ENCODE measurements at regions not wholly inside any gene's neighbourhood (a gene's known extent, or its start where the extent isn't known, plus 50 kb on each side); places are given as distances from the start of the nearest gene placed in this dataset.

DNA sequence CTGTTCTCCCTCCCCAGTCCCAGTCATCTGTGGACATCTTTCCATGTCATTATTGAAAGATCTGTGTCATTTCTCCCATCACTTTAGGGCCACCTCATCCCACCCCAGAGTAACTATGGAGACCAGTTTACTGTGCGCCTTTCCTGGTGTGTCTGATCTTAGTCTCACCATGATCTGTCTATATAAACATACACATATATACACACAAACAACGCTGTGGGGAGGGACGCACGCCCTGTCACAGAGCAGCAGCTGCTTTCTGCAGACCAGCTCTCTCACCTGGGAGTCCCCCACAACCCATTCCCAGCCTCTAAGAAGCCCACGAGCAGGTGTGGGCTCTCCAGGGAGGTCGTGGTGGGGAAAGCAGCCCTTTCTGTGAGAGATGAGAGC lies 68.1 kb upstream of the TOX2 start:
- Mint-ChIP-seq H3K27ac (no peak overlapping the region), H3K36me3 (ENCODE audit: insufficient read depth) (no peaks in the 10 kb centered on the region), H3K4me1 (ENCODE audit: low read depth) (peaks cover 1% of the 10 kb centered on the region), H3K4me3 (ENCODE audit: low read depth) (no peak overlapping the region), H3K27me3 (peaks cover 11% of the 10 kb centered on the region), H3K9me3 (ENCODE audit: low read depth) (no peaks in the 10 kb centered on the region)
- TF ChIP-seq, protein P1, sequence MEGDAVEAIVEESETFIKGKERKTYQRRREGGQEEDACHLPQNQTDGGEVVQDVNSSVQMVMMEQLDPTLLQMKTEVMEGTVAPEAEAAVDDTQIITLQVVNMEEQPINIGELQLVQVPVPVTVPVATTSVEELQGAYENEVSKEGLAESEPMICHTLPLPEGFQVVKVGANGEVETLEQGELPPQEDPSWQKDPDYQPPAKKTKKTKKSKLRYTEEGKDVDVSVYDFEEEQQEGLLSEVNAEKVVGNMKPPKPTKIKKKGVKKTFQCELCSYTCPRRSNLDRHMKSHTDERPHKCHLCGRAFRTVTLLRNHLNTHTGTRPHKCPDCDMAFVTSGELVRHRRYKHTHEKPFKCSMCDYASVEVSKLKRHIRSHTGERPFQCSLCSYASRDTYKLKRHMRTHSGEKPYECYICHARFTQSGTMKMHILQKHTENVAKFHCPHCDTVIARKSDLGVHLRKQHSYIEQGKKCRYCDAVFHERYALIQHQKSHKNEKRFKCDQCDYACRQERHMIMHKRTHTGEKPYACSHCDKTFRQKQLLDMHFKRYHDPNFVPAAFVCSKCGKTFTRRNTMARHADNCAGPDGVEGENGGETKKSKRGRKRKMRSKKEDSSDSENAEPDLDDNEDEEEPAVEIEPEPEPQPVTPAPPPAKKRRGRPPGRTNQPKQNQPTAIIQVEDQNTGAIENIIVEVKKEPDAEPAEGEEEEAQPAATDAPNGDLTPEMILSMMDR (IDR thresholded peaks at IDR 0.05; ENCODE audit: unreplicated experiment): no peak
- no peak for DNase-seq (ENCODE audit: low spot score, unreplicated experiment)

DNA sequence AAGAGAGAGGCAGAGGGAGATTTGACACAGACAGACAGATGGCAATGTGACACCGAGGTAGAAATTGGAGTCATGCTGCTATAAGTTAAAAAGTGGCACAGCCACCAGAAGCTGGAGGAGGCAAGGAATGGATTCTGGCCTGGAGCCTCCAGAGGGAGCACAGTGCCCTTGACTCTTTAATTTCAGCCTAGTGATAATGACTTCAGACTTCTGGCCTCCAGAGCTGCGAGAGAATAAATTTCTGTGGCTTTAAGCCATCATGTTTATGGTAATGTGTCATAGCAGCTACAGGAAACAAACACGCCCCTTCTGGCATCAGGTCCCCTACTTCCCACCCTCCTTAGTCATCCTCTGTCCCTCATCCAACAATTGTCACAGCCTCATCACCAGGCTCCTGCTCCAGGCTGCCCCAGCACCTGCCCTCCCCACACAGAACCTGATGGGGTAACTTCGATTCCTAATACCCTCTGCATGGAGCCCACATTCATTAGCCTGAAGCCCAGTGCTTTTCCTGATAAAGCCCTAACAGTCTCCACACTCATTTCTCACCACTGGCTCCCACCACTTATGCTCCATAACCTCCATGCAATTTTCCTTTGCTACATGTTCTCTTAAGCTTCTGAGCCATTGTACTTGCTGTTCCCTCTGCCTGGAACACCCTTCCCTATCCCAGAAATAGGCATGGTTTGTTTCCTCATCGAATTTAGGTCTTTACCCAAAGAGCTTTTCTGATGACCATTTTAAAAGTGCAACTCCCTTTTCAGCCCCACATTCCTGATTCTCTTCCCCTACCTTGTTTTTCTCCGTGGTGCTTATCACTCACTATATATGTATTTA lies 69.7 kb upstream of the TOX2 start:
- Mint-ChIP-seq H3K9me3 (ENCODE audit: low read depth) (no peaks in the 10 kb centered on the region), H3K27me3 (peaks cover 15% of the 10 kb centered on the region), H3K4me3 (ENCODE audit: low read depth) (no peak overlapping the region), H3K27ac (no peak overlapping the region), H3K36me3 (ENCODE audit: insufficient read depth) (no peaks in the 10 kb centered on the region), H3K4me1 (ENCODE audit: low read depth) (peaks cover 1% of the 10 kb centered on the region)
- no peak for DNase-seq (ENCODE audit: low spot score, unreplicated experiment)
- TF ChIP-seq, protein P1 (IDR thresholded peaks at IDR 0.05; ENCODE audit: unreplicated experiment): no peak

DNA sequence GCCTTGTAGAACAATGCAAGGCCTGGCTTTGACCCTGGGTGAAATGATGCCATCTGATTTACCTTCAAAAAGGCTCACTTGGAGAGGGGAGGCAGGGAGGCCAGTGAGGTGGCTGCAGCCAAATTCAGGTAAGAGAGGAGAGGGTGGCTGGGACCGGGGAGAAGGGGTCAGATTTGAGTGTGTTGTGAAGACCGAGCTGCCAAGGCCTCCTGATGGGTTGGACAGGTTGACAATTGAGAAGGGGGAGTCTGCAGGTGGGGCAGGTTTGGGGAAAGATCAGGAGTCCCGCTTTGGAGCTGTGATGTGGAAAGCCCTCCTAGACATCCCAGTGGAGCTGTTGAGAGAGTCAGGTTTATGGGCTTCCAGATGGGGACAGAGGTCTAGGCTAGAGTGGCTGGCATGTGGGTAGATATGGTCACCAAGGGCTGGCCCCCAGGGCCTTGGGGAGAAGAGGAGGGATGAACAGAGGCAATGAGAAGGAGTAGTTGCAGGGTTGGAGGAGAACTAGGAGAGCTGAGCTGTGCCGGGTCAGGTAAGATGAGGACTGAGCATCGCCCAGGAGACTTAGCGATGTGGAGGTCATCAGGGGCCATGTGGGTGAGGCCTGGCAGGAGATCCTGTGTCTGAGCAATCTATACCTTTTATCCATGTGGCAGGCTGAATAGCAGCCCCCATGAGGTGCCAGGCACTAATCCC lies 70.5 kb upstream of the TOX2 start:
- Mint-ChIP-seq H3K27ac (no peak overlapping the region), H3K27me3 (peaks cover 15% of the 10 kb centered on the region), H3K4me3 (ENCODE audit: low read depth) (no peak overlapping the region), H3K9me3 (ENCODE audit: low read depth) (no peaks in the 10 kb centered on the region), H3K4me1 (ENCODE audit: low read depth) (no peaks in the 10 kb centered on the region), H3K36me3 (ENCODE audit: insufficient read depth) (no peaks in the 10 kb centered on the region)
- TF ChIP-seq, protein P1 (IDR thresholded peaks at IDR 0.05; ENCODE audit: unreplicated experiment): no peak
- DNase-seq (ENCODE audit: low spot score, unreplicated experiment): no peak

DNA sequence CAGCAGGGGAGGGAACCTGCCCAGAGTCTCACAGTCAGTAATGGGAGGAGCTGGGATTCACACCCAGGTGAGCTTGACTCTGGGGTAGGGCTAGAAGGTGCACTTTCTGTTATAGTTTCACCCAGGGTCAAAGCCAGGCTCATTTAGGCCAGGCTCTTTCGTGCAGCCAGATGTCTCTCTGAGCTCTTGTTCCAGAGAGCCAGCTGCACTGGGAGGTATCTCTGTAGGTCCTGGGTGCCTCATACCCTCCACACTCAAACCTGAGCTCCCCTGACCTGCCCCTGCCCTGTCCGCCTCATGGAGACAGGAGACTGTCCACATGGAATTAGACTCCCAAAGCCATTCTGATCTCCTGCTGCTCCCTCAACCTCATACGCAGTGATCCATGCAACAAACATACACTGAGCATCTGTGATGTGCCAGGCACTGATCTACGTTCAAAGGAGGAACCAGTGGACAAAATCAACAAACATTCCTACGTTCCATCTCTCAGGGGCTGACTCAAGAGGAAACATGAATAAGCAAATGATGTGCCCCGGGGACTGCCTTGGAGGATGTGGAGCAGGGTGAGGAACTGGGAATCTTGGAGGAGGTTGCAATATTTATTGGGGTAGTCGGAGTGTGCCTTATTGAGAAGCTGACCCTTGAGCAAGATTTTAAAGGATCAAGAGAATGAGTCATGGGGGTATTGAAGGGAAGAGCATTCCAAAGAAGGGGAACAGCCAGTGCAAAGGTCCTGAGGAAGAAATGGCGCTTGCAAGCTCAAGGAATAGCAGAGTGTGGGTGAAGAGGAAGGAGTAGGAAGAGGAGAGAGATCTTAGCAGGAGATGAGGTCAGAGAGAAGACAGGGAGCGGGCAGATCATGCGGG lies 71.3 kb upstream of the TOX2 start:
- Mint-ChIP-seq H3K36me3 (ENCODE audit: insufficient read depth) (no peaks in the 10 kb centered on the region), H3K27me3 (peaks cover 15% of the 10 kb centered on the region), H3K27ac (no peak overlapping the region), H3K4me3 (ENCODE audit: low read depth) (no peak overlapping the region), H3K9me3 (ENCODE audit: low read depth) (no peaks in the 10 kb centered on the region), H3K4me1 (ENCODE audit: low read depth) (no peaks in the 10 kb centered on the region)
- TF ChIP-seq, protein P1 (IDR thresholded peaks at IDR 0.05; ENCODE audit: unreplicated experiment): no peak
- DNase-seq (ENCODE audit: low spot score, unreplicated experiment): no peak
